HG02571 (cell line): ENCODE measurements at regions not wholly inside any gene's neighbourhood (a gene's known extent, or its start where the extent isn't known, plus 50 kb on each side); places are given as distances from the start of the nearest gene placed in this dataset.
"Not testable (repeated sequence)": the region's sequence is repeated elsewhere in the genome, so short reads cannot be mapped to it uniquely, and the experiment has no call there.

Experiments used
- ATAC-seq: cut with Tn5 transposase; IDR thresholded peaks from one replicate; pipeline ENCODE4 v1.9.1; 2021; ENCODE audit warnings: mild to moderate bottlenecking, moderate library complexity; ENCODE audit not compliant: unreplicated experiment

DNA sequence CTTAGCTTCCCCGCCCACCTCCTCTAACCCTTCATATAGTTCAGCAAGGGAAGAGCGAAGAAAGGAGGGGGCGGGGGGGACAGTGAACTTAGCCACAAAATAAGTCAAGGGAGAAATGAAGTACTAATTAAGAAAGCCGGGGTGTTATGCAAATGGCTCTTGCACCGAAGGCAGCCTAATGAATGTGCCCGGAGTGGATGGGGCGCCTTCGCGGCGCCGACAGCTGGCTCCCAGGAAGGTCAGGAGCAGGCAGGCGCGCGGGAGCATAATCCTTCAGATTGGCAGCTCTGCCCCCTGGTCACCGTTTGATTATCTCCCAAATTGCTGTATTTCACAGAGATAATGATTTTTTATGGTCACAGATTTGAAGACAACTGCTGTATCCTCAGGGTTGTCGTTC lies 395.1 kb downstream of the TFAP2B start:
- no peak for ATAC-seq

- ATAC-seq = no peak
Measured at GRCh38 chr6:51214442-51214841, 395.8 kb downstream of the TFAP2B start.

DNA sequence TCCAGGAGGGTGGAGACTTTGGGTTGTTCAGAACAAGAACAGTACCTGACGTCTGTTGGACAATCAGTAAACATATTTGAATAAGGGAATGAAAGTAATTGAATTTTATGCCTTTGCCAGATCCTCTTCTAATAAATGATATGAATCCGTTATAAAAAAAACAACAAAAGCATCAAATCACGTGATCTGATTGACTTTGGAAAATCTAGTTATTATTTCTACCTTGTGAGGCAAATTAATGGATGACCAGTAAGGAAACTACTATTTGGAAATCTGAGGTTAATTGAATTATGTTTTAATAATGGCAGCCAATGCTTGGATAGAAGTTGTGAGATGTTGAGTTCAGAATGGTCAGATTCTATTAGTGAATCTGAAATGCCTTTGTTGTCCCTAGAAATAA lies 399.5 kb downstream of the TFAP2B start:
- ATAC-seq = no peak

- not testable (repeated sequence) for ATAC-seq
Measured at GRCh38 chr6:51224580-51225240, 406.0 kb downstream of the TFAP2B start.

DNA sequence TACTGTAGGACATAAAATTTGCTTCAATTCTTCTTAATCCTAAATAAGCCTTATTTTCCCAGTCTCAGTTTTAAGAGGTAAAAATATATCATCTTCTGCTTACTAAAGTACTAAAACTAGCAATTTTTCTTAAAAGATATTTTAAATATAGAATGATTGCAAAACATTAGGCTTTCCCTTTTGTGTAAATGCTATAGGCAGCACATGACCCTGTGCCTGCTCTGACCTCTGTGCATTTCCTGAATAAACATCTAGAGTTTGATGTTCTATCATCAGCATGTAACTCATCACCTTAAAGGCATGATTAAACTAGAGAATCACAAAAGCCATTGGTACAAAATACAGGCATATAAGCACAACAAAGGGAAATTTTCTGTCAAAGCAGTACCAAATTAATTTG lies 422.7 kb downstream of the TFAP2B start:
- no peak for ATAC-seq

DNA sequence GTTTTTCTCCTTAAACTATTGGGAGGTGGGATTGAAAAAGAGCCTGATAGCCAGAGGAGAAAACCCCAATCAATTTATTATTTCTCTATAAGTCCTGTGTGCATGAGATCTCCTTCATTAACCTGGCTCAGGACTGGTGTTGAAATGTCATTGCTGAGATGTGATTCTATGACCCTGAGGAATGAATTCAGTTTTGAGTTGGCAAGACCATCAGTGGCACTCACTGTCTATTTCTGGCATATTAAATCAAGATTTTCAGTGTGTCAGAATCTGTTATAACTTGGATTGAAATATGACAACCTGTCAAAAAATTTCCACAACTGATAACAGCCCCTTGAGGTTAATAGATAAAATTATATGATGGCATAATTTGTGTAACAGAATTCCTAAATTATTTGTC lies 431.1 kb downstream of the TFAP2B start:
- ATAC-seq = no peak

GRCh38 chr6:51250317-51250716 lies 431.6 kb downstream of the TFAP2B start:
- no peak for ATAC-seq

GRCh38 chr6:51257938-51258337 lies 439.3 kb downstream of the TFAP2B start:
- no peak for ATAC-seq

GRCh38 chr6:51260003-51260402 lies 441.3 kb downstream of the TFAP2B start:
- no peak for ATAC-seq

DNA sequence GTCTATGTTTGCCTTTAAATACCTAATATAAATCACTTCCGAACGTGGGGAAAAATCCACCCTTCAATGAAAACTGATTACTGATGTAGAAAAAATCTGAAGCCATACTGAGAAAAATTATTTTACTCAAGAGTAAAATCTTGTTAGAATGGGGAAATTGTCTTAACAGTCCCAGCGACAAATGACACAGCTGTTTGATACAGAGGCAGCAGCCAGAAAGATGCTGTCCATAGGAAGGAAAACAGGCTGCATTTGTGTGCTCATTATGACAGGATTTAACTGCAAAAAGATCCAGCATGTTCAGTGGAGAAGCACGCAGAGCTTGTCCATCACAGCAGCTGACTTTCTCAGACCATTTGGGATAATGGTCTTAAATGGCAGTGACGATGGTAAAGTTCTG lies 443.0 kb downstream of the TFAP2B start:
- no peak for ATAC-seq

GRCh38 chr6:51265426-51265825 lies 446.8 kb downstream of the TFAP2B start:
- ATAC-seq = no peak

GRCh38 chr6:51266604-51267003 lies 447.9 kb downstream of the TFAP2B start:
- ATAC-seq = no peak

GRCh38 chr6:51268666-51269065 lies 450.0 kb downstream of the TFAP2B start:
- ATAC-seq = no peak

- no peak for ATAC-seq
Measured at GRCh38 chr6:51269876-51270275, 451.2 kb downstream of the TFAP2B start.

- ATAC-seq = no peak
Measured at GRCh38 chr6:51271615-51272014, 452.9 kb downstream of the TFAP2B start.

GRCh38 chr6:51273228-51273961 lies 454.7 kb downstream of the TFAP2B start:
- no peak for ATAC-seq

DNA sequence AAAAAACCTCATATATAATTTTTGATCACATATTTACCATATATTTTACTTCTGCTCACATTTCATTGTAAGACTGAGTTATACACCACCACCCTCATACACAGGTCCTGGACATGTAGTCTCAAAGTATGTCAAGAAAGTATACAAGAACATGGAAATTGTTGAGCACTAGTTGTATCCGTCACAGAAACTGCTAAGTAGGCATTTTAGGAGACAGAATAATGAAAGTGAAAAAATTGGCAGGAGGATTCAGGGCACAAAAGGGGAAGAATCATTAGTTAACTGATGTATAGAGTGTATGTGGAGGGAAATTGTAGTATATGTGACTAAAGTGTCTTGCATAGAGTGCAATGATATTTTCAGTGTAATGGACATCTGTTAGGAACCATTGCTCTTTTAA lies 458.8 kb downstream of the TFAP2B start:
- no peak for ATAC-seq

DNA sequence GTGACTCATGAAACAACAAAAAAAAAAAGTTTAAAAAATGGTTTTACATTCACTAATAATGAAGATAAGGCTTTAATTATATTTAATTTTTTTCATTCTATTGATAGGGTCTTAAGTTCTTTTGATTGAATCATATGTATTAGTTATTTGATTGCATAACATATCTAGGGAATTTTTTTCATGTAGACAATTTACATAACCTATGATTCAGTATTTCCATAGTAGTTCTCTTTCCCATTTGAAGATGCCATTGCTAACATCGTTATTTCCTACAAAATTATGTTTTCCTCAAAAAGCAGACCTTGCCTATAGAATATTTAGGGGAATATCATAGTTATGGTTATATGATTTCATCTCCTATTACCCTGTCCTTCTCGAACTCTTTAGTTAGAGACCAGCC lies 463.4 kb downstream of the TFAP2B start:
- no peak for ATAC-seq

- ATAC-seq = no peak
Measured at GRCh38 chr6:51283723-51284355, 465.2 kb downstream of the TFAP2B start.

GRCh38 chr6:51285876-51286275 lies 467.2 kb downstream of the TFAP2B start:
- no peak for ATAC-seq

DNA sequence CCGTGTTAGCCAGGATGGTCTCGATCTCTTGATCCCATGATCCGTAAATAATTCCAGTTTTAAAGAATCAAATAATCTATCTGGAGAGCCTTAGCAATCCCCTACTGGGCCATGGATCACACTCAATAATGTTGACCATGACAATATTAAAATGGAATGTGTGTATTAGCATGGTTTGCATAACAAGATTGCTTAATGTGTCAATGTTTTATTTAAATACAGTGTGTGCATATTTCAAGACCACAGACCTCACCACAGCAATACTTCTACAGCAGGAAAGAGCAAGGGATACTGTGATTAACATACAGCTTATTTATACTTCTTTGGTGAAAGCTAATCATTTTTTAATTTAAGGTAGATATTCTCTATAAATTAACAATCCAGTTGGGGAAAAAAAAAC lies 470.4 kb downstream of the TFAP2B start:
- no peak for ATAC-seq

GRCh38 chr6:51292659-51293058 lies 474.0 kb downstream of the TFAP2B start:
- ATAC-seq = no peak
